K562 (cell line): ENCODE measurements at regions not wholly inside any gene's neighbourhood (a gene's known extent, or its start where the extent isn't known, plus 50 kb on each side); places are given as distances from the start of the nearest gene placed in this dataset.

Experiments used
- BCLAF1 ChIP-seq, 2 experiments: fragments of 450-650 bp in 1 of 2; IDR thresholded peaks; 2 replicates each; pipeline ENCODE4 v1.6.1; 2011 to 2017; ENCODE audit warnings: low read depth in 2 of 2, antibody characterized with exemption in 1 of 2, borderline replicate concordance in 1 of 2, low read length in 1 of 2, mild to moderate bottlenecking in 1 of 2, mixed read lengths in 1 of 2; ENCODE audit not compliant: control insufficient read depth in 1 of 2
- CHAMP1 ChIP-seq: fragments of 450-650 bp; IDR thresholded peaks from 2 replicates; pipeline ENCODE4 v1.6.1; 2016; ENCODE audit warnings: mild to moderate bottlenecking
- HMGN3 ChIP-seq: IDR thresholded peaks from 2 replicates; pipeline ENCODE4 v1.6.1; 2011; ENCODE audit warnings: borderline replicate concordance, low read depth, mild to moderate bottlenecking, mixed read lengths, low read length; ENCODE audit not compliant: insufficient read length; ENCODE audit errors: extremely low read depth
- NR0B1 ChIP-seq: fragments of 450-650 bp; IDR thresholded peaks from one replicate; pipeline ENCODE4 v1.6.1; 2018; ENCODE audit warnings: mild to moderate bottlenecking, moderate library complexity; ENCODE audit not compliant: partially characterized antibody
- SMARCA4 ChIP-seq: fragments of 450-650 bp; IDR thresholded peaks from 2 replicates; pipeline ENCODE4 v1.6.1; 2016
- SRSF3 ChIP-seq: fragments of 200-400 bp; formaldehyde crosslinking; IDR thresholded peaks from 2 replicates; pipeline ENCODE4 v1.6.1; 2016; ENCODE audit warnings: mild to moderate bottlenecking, low read length, moderate library complexity; ENCODE audit not compliant: insufficient read depth
- TCF15 ChIP-seq: fragments of 250-450 bp; sonication (Bioruptor Pico); IDR thresholded peaks from 2 replicates; pipeline ENCODE4 v1.8.0; 2022; ENCODE audit warnings: moderate library complexity, mild to moderate bottlenecking, inconsistent platforms
- UBTF ChIP-seq, 2 experiments: IDR thresholded peaks; 2 replicates each; pipeline ENCODE4 v1.6.1; 2012; ENCODE audit warnings: improper control_type of control experiment in 2 of 2, low read depth in 2 of 2, low read length in 2 of 2, borderline replicate concordance in 1 of 2
- ZBTB8A ChIP-seq: fragments of 450-650 bp; IDR thresholded peaks from 2 replicates; pipeline ENCODE4 v1.6.1; 2018; ENCODE audit warnings: mild to moderate bottlenecking, moderate library complexity; ENCODE audit not compliant: partially characterized antibody
- ZNF174 ChIP-seq: fragments of 250-450 bp; sonication (Bioruptor Pico); IDR thresholded peaks from 2 replicates; pipeline ENCODE4 v1.4.0; 2020; ENCODE audit warnings: mild to moderate bottlenecking
- ZNF592 ChIP-seq: fragments of 450-650 bp; IDR thresholded peaks from 2 replicates; pipeline ENCODE4 v1.6.1; 2017; ENCODE audit warnings: antibody characterized with exemption, mild to moderate bottlenecking

- TF ChIP-seq ZNF592: no peak
- no peak for TF ChIP-seq ZBTB8A
- no peak for TF ChIP-seq NR0B1
- TF ChIP-seq SMARCA4: no peak
- no peak for TF ChIP-seq BCLAF1 (IDR thresholded peaks at IDR 0.05; ENCODE audit: borderline replicate concordance in 1 of 2, control insufficient read depth in 1 of 2, low read depth in 2 of 2, low read length in 1 of 2)
- no peak for TF ChIP-seq SRSF3
- TF ChIP-seq CHAMP1: no peak
- TF ChIP-seq ZNF174: no peak
- TF ChIP-seq TCF15 (CRISPR knock-in tag): no peak
- TF ChIP-seq UBTF (IDR thresholded peaks at IDR 0.05; ENCODE audit: borderline replicate concordance in 1 of 2, low read depth in 2 of 2, low read length in 2 of 2): no peak
- TF ChIP-seq HMGN3: no peak
These were observed 205.1 kb upstream of the CTSO start (continued) for GRCh38 chr4:156158747-156159146.
